H1 (cell line): ENCODE measurements at regions not wholly inside any gene's neighbourhood (a gene's known extent, or its start where the extent isn't known, plus 50 kb on each side); places are given as distances from the start of the nearest gene placed in this dataset.

Source experiments
- ASH2L ChIP-seq: fragments of 200-600, 300-600 bp; sonication (generic); IDR thresholded peaks from one replicate; pipeline ENCODE4 v1.7.1; 2017; ENCODE audit warnings: low read length
- CEBPB ChIP-seq: IDR thresholded peaks from 2 replicates; pipeline ENCODE4 v1.6.1; 2012; ENCODE audit warnings: low read depth, low read length
- EP300 ChIP-seq, 2 experiments: IDR thresholded peaks; 1 replicate in 1 of 2; 2 replicates in 1 of 2; pipeline ENCODE4 v1.6.1; 2011 to 2012; ENCODE audit warnings: low read depth in 2 of 2, low read length in 2 of 2, mild to moderate bottlenecking in 2 of 2, borderline replicate concordance in 1 of 2, inconsistent platforms in 1 of 2, moderate library complexity in 1 of 2
- KDM5A ChIP-seq: fragments of 200-600 bp; IDR thresholded peaks from 2 replicates; pipeline ENCODE4 v1.7.1; 2012; ENCODE audit warnings: mild to moderate bottlenecking, low read length, inconsistent platforms, mixed read lengths
- POLR2AphosphoS5 ChIP-seq: IDR thresholded peaks from 2 replicates; pipeline ENCODE4 v1.6.1; 2011; ENCODE audit warnings: low read depth, low read length
- RFX5 ChIP-seq: IDR thresholded peaks from 2 replicates; pipeline ENCODE4 v1.6.1; 2011; ENCODE audit warnings: low read depth, low read length, improper control_type of control experiment, borderline replicate concordance
- SAP30 ChIP-seq: fragments of 300-600 bp; sonication (generic); IDR thresholded peaks from 2 replicates; pipeline ENCODE4 v1.7.1; 2012; ENCODE audit warnings: low read length, moderate library complexity, mild to moderate bottlenecking, inconsistent platforms; ENCODE audit not compliant: insufficient read depth, insufficient replicate concordance
- SP2 ChIP-seq: IDR thresholded peaks from 2 replicates; pipeline ENCODE4 v1.6.1; 2012; ENCODE audit warnings: mild to moderate bottlenecking, low read length, inconsistent platforms
- TAF1 ChIP-seq: IDR thresholded peaks from 2 replicates; pipeline ENCODE4 v1.6.1; 2011; ENCODE audit warnings: mild to moderate bottlenecking, low read depth, low read length
- TAF7 ChIP-seq: optimal IDR thresholded peaks from 2 replicates; pipeline ENCODE3; 2011; ENCODE audit warnings: low read depth, mild to moderate bottlenecking, inconsistent platforms, low read length, moderate library complexity, borderline replicate concordance
- TEAD4 ChIP-seq: IDR thresholded peaks from 2 replicates; pipeline ENCODE4 v1.6.1; 2012; ENCODE audit warnings: low read depth, low read length, inconsistent platforms, mixed read lengths
- USF2 ChIP-seq: IDR thresholded peaks from 2 replicates; pipeline ENCODE4 v1.6.1; 2011; ENCODE audit warnings: low read length, improper control_type of control experiment
- TF ChIP-seq, protein P1 (sequence below), 3 experiments: IDR thresholded peaks; 1 replicate in 2 of 3; 2 replicates in 1 of 3; pipeline versions ENCODE4 v1.5.1 to v1.6.1; 2011; ENCODE audit warnings: low read length in 3 of 3, mild to moderate bottlenecking in 3 of 3, inconsistent platforms in 2 of 3, low read depth in 1 of 3, moderate library complexity in 1 of 3; ENCODE audit not compliant: insufficient read depth in 1 of 3; ENCODE audit errors: control extremely low read depth in 1 of 3

GRCh38 chr18:78900938-78901909, 78.4 kb upstream of the SALL3 start:
- TF ChIP-seq, protein P1, sequence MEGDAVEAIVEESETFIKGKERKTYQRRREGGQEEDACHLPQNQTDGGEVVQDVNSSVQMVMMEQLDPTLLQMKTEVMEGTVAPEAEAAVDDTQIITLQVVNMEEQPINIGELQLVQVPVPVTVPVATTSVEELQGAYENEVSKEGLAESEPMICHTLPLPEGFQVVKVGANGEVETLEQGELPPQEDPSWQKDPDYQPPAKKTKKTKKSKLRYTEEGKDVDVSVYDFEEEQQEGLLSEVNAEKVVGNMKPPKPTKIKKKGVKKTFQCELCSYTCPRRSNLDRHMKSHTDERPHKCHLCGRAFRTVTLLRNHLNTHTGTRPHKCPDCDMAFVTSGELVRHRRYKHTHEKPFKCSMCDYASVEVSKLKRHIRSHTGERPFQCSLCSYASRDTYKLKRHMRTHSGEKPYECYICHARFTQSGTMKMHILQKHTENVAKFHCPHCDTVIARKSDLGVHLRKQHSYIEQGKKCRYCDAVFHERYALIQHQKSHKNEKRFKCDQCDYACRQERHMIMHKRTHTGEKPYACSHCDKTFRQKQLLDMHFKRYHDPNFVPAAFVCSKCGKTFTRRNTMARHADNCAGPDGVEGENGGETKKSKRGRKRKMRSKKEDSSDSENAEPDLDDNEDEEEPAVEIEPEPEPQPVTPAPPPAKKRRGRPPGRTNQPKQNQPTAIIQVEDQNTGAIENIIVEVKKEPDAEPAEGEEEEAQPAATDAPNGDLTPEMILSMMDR (IDR thresholded peaks at IDR 0.05; ENCODE audit: control extremely low read depth in 1 of 3, insufficient read depth in 1 of 3, low read depth in 1 of 3, low read length in 3 of 3): no peak
- no peak for TF ChIP-seq ASH2L
- TF ChIP-seq TAF7: no peak
- no peak for TF ChIP-seq POLR2AphosphoS5
- TF ChIP-seq RFX5: no peak
- no peak for TF ChIP-seq USF2
- no peak for TF ChIP-seq CEBPB
- TF ChIP-seq TEAD4: no peak
- no peak for TF ChIP-seq SP2
- TF ChIP-seq TAF1: no peak
- TF ChIP-seq SAP30: no peak
- no peak for TF ChIP-seq EP300 (IDR thresholded peaks at IDR 0.05; ENCODE audit: borderline replicate concordance in 1 of 2, low read depth in 2 of 2, low read length in 2 of 2)
- TF ChIP-seq KDM5A: no peak
